WTC11 (cell line): ENCODE measurements at regions not wholly inside any gene's neighbourhood (a gene's known extent, or its start where the extent isn't known, plus 50 kb on each side); places are given as distances from the start of the nearest gene placed in this dataset.

Source experiments
- CREB1 ChIP-seq: sonication (generic); formaldehyde crosslinking; IDR thresholded peaks from 2 replicates; pipeline ENCODE4 v1.8.0; 2023; ENCODE audit warnings: mild to moderate bottlenecking, missing genetic modification reagents
- JUN ChIP-seq: sonication (generic); formaldehyde crosslinking; IDR thresholded peaks from 2 replicates; pipeline ENCODE4 v1.8.0; 2023; ENCODE audit warnings: mild to moderate bottlenecking, missing genetic modification reagents
- MXD4 ChIP-seq: fragments of 250-450 bp; sonication (Bioruptor Pico); IDR thresholded peaks from 2 replicates; pipeline ENCODE4 v1.8.0; 2021; ENCODE audit warnings: mild to moderate bottlenecking, moderate library complexity, borderline replicate concordance
- NFYB ChIP-seq: sonication (generic); formaldehyde crosslinking; conservative IDR thresholded peaks from 2 replicates; pipeline ENCODE4 v1.8.0; 2022; ENCODE audit warnings: low read depth, missing genetic modification reagents
- NR2C2 ChIP-seq: sonication (generic); formaldehyde crosslinking; IDR thresholded peaks from 2 replicates; pipeline ENCODE4 v1.8.0; 2022; ENCODE audit warnings: mild to moderate bottlenecking, missing genetic modification reagents
- TP53 ChIP-seq: sonication (generic); formaldehyde crosslinking; IDR thresholded peaks from 2 replicates; pipeline ENCODE4 v1.8.1; 2023; ENCODE audit warnings: mild to moderate bottlenecking, missing genetic modification reagents
- TF ChIP-seq, protein P1 (sequence below): fragments of 200-600 bp; IDR thresholded peaks from 2 replicates; pipeline ENCODE4 v1.8.0; 2022; ENCODE audit warnings: antibody characterized with exemption
- TF ChIP-seq, protein P2 (sequence below): sonication (generic); formaldehyde crosslinking; IDR thresholded peaks from 2 replicates; pipeline ENCODE4 v1.8.0; 2022; ENCODE audit warnings: missing genetic modification reagents
- TF ChIP-seq, protein P3 (sequence below): sonication (generic); formaldehyde crosslinking; IDR thresholded peaks from 2 replicates; pipeline ENCODE4 v1.8.1; 2023; ENCODE audit warnings: mild to moderate bottlenecking, missing genetic modification reagents, moderate library complexity
- TF ChIP-seq, protein P4 (sequence below): sonication (generic); formaldehyde crosslinking; IDR thresholded peaks from 2 replicates; pipeline ENCODE4 v1.8.1; 2023; ENCODE audit warnings: mild to moderate bottlenecking, missing genetic modification reagents

DNA sequence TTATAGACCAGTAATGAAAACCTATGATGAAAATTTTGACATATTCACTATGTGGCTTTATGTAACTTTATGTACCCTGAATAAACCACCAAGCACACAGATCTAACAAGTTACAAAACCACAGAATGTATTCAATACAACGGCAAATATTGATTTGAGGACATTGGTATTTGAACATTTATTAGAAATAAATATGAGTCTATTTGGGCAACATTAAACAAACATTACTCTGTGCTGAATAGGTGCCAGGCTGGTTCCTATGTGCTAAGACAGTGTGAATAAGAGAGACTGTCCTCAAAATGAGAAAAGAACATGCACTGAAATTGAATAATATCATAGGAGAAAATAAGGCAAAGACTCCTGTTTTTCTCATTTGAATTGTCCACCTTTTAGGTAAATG is 1341.2 kb downstream of the PLA2G4A start:
- no peak for TF ChIP-seq NFYB (CRISPR knock-in tag)
- no peak for TF ChIP-seq NR2C2 (CRISPR knock-in tag)
- TF ChIP-seq TP53 (CRISPR knock-in tag), result no peak
- no peak for TF ChIP-seq CREB1 (CRISPR knock-in tag)
- TF ChIP-seq JUN, result no peak
- TF ChIP-seq, protein P1, sequence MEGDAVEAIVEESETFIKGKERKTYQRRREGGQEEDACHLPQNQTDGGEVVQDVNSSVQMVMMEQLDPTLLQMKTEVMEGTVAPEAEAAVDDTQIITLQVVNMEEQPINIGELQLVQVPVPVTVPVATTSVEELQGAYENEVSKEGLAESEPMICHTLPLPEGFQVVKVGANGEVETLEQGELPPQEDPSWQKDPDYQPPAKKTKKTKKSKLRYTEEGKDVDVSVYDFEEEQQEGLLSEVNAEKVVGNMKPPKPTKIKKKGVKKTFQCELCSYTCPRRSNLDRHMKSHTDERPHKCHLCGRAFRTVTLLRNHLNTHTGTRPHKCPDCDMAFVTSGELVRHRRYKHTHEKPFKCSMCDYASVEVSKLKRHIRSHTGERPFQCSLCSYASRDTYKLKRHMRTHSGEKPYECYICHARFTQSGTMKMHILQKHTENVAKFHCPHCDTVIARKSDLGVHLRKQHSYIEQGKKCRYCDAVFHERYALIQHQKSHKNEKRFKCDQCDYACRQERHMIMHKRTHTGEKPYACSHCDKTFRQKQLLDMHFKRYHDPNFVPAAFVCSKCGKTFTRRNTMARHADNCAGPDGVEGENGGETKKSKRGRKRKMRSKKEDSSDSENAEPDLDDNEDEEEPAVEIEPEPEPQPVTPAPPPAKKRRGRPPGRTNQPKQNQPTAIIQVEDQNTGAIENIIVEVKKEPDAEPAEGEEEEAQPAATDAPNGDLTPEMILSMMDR, result no peak
- TF ChIP-seq, protein P2, sequence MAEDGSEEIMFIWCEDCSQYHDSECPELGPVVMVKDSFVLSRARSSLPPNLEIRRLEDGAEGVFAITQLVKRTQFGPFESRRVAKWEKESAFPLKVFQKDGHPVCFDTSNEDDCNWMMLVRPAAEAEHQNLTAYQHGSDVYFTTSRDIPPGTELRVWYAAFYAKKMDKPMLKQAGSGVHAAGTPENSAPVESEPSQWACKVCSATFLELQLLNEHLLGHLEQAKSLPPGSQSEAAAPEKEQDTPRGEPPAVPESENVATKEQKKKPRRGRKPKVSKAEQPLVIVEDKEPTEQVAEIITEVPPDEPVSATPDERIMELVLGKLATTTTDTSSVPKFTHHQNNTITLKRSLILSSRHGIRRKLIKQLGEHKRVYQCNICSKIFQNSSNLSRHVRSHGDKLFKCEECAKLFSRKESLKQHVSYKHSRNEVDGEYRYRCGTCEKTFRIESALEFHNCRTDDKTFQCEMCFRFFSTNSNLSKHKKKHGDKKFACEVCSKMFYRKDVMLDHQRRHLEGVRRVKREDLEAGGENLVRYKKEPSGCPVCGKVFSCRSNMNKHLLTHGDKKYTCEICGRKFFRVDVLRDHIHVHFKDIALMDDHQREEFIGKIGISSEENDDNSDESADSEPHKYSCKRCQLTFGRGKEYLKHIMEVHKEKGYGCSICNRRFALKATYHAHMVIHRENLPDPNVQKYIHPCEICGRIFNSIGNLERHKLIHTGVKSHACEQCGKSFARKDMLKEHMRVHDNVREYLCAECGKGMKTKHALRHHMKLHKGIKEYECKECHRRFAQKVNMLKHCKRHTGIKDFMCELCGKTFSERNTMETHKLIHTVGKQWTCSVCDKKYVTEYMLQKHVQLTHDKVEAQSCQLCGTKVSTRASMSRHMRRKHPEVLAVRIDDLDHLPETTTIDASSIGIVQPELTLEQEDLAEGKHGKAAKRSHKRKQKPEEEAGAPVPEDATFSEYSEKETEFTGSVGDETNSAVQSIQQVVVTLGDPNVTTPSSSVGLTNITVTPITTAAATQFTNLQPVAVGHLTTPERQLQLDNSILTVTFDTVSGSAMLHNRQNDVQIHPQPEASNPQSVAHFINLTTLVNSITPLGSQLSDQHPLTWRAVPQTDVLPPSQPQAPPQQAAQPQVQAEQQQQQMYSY (CRISPR knock-in tag), result no peak
- TF ChIP-seq, protein P3, sequence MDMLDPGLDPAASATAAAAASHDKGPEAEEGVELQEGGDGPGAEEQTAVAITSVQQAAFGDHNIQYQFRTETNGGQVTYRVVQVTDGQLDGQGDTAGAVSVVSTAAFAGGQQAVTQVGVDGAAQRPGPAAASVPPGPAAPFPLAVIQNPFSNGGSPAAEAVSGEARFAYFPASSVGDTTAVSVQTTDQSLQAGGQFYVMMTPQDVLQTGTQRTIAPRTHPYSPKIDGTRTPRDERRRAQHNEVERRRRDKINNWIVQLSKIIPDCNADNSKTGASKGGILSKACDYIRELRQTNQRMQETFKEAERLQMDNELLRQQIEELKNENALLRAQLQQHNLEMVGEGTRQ (CRISPR knock-in tag), result no peak
- TF ChIP-seq, protein P4, sequence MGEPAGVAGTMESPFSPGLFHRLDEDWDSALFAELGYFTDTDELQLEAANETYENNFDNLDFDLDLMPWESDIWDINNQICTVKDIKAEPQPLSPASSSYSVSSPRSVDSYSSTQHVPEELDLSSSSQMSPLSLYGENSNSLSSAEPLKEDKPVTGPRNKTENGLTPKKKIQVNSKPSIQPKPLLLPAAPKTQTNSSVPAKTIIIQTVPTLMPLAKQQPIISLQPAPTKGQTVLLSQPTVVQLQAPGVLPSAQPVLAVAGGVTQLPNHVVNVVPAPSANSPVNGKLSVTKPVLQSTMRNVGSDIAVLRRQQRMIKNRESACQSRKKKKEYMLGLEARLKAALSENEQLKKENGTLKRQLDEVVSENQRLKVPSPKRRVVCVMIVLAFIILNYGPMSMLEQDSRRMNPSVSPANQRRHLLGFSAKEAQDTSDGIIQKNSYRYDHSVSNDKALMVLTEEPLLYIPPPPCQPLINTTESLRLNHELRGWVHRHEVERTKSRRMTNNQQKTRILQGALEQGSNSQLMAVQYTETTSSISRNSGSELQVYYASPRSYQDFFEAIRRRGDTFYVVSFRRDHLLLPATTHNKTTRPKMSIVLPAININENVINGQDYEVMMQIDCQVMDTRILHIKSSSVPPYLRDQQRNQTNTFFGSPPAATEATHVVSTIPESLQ (CRISPR knock-in tag), result no peak
- no peak for TF ChIP-seq MXD4 (CRISPR knock-in tag)
